ENCODE measurements at regions not wholly inside any gene's neighbourhood (a gene's known extent, or its start where the extent isn't known, plus 50 kb on each side); places are given as distances from the start of the nearest gene placed in this dataset.

GRCh38 chr1:81298266-81298665, 502.5 kb upstream of the ADGRL2 start:
- TF ChIP-seq EP300 (conservative IDR thresholded peaks at IDR 0.05; ENCODE audit: poor library complexity, severe bottlenecking) (no peak), TAF1 (IDR thresholded peaks at IDR 0.05; ENCODE audit: low read depth) (no peak)
- TF ChIP-seq, protein P1, sequence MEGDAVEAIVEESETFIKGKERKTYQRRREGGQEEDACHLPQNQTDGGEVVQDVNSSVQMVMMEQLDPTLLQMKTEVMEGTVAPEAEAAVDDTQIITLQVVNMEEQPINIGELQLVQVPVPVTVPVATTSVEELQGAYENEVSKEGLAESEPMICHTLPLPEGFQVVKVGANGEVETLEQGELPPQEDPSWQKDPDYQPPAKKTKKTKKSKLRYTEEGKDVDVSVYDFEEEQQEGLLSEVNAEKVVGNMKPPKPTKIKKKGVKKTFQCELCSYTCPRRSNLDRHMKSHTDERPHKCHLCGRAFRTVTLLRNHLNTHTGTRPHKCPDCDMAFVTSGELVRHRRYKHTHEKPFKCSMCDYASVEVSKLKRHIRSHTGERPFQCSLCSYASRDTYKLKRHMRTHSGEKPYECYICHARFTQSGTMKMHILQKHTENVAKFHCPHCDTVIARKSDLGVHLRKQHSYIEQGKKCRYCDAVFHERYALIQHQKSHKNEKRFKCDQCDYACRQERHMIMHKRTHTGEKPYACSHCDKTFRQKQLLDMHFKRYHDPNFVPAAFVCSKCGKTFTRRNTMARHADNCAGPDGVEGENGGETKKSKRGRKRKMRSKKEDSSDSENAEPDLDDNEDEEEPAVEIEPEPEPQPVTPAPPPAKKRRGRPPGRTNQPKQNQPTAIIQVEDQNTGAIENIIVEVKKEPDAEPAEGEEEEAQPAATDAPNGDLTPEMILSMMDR (IDR thresholded peaks at IDR 0.05; ENCODE audit: poor library complexity, severe bottlenecking): no peak

Measured in neural cell (in vitro differentiated cells).